VCaP (cell line): ENCODE measurements at regions not wholly inside any gene's neighbourhood (a gene's known extent, or its start where the extent isn't known, plus 50 kb on each side); places are given as distances from the start of the nearest gene placed in this dataset.

Experiments used
- H3K27ac ChIP-seq: fragments of 450-650 bp; 2 replicates; pipeline ENCODE4 v1.5.1; 2017
- CTCF ChIP-seq: fragments of 450-650 bp; conservative IDR thresholded peaks from 2 replicates; pipeline ENCODE4 v1.5.1; 2017; ENCODE audit warnings: mild to moderate bottlenecking, moderate library complexity

- no peak for TF ChIP-seq CTCF
- H3K27ac ChIP-seq = no peak overlapping the region
These were observed 486.4 kb upstream of the ADARB2 start for GRCh38 chr10:2223548-2224320.

GRCh38 chr10:2222631-2223030 is 485.3 kb upstream of the ADARB2 start:
- TF ChIP-seq CTCF = no peak
- H3K27ac ChIP-seq = no peak overlapping the region

GRCh38 chr10:2214805-2215204 is 477.5 kb upstream of the ADARB2 start:
- TF ChIP-seq CTCF = no peak
- no peak overlapping the region for H3K27ac ChIP-seq

- no peak overlapping the region for H3K27ac ChIP-seq
- TF ChIP-seq CTCF = no peak
These were observed 476.8 kb upstream of the ADARB2 start for GRCh38 chr10:2214092-2214491.

- no peak overlapping the region for H3K27ac ChIP-seq
- no peak for TF ChIP-seq CTCF
These were observed 475.0 kb upstream of the ADARB2 start for GRCh38 chr10:2212244-2212834.

GRCh38 chr10:2210088-2210487 is 472.8 kb upstream of the ADARB2 start:
- H3K27ac ChIP-seq = no peak overlapping the region
- no peak for TF ChIP-seq CTCF

GRCh38 chr10:2208106-2208505 is 470.8 kb upstream of the ADARB2 start:
- no peak for TF ChIP-seq CTCF
- H3K27ac ChIP-seq = no peak overlapping the region
